ENCODE measurements at regions not wholly inside any gene's neighbourhood (a gene's known extent, or its start where the extent isn't known, plus 50 kb on each side); places are given as distances from the start of the nearest gene placed in this dataset.

DNA sequence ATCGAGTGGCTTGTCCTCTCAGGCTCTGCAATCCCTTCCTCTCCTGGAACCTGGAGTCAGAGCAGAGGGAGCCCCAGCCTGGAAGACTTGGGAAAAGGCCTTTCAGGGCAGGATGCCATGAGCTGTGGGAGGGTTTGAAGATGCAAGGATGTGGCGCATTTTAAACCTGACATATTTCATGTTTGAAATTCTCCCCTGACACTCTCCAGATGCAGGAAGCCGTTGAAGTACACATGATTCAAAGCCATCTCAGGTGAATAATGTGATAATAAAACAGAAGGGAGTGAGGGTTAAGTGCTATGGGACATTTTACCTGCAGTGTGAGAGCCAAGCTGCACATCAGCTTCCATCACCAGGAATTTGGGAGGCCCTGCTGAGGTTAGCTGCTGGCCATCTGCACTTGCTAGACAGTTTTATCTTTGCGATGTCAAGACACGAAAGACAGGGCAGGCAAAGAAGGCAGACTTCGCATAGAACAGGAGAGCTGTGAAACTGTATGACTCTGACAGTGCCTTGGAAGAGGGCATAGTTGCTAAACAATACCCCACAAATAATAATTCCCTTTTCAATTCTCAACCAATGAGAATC, 159.1 kb upstream of the GDF10 start:
- Mint-ChIP-seq H3K4me1 (no peaks in the 10 kb centered on the region), H3K36me3 (no peaks in the 10 kb centered on the region), H3K9me3 (no peaks in the 10 kb centered on the region), H3K27ac (no peak overlapping the region), H3K4me3 (no peak overlapping the region), H3K27me3 (no peaks in the 10 kb centered on the region)

DNA sequence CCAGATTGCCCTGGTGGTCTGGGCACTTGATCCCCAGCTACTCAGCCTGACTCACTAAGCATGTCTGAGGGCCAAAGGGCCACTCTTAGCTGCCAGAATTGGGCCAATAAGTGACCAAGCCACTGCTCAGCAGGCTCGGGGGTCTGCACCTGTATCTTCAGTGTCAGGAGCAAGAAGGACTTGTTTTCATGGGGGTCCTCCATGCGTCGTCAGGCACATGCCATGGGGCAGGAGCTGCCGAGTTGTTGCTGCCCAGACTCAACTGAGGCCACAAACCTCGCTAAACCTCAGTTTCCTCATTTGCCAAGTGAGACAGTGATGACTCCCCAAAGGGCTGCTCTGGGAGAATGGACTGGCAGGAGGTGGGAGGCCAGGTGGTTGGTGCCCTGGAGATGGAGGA, 158.6 kb upstream of the GDF10 start:
- Mint-ChIP-seq H3K9me3 (no peaks in the 10 kb centered on the region), H3K27ac (no peak overlapping the region), H3K4me3 (no peak overlapping the region), H3K27me3 (no peaks in the 10 kb centered on the region), H3K4me1 (no peaks in the 10 kb centered on the region), H3K36me3 (no peaks in the 10 kb centered on the region)

DNA sequence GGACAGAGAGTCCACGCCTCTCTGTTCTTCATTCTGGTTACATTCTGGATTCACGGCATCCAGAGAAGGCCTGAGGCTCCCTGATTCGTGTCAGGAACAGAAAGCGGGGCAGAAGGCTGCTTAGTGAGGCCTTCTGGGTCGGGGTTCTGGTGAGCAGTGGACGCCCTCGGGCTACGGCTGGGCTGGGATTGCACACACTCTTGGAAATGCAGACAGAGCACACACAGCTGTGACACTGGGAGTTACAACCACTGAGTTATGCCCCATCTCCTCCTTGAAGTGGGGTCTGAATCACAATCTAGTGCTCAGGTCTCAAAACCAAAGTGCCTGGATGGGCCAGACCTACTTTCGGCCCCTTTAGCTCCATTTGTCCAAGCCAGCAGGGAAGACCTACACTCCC, 156.9 kb upstream of the GDF10 start:
- H3K27me3 Mint-ChIP-seq = no peaks in the 10 kb centered on the region
- no peaks in the 10 kb centered on the region for H3K9me3 Mint-ChIP-seq
- H3K36me3 Mint-ChIP-seq = no peaks in the 10 kb centered on the region
- H3K4me3 Mint-ChIP-seq = no peak overlapping the region
- H3K4me1 Mint-ChIP-seq = no peaks in the 10 kb centered on the region
- H3K27ac Mint-ChIP-seq = no peak overlapping the region

DNA sequence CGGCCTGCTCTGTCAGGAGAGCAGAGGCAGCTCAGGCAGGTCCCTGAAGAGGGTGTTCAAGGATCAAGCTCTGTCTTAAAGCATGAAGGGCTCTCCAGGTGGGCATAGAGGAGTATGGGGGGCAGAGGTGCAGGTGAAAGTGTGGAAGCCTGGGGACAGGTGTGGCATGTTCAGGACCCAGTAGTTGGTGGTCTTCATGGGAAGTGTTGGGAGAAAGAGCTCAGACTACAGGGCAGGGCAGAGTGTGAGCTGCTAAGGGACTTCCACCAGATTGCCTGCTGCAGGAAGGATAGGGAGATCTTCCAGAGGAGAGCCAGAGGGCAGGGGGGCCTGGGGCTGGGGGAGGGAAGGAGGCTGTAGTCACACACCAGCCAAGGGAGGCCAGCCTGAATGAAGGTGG, 156.5 kb upstream of the GDF10 start:
- Mint-ChIP-seq H3K9me3 (no peaks in the 10 kb centered on the region), H3K27ac (no peak overlapping the region), H3K27me3 (no peaks in the 10 kb centered on the region), H3K4me1 (no peaks in the 10 kb centered on the region), H3K4me3 (no peak overlapping the region), H3K36me3 (no peaks in the 10 kb centered on the region)

DNA sequence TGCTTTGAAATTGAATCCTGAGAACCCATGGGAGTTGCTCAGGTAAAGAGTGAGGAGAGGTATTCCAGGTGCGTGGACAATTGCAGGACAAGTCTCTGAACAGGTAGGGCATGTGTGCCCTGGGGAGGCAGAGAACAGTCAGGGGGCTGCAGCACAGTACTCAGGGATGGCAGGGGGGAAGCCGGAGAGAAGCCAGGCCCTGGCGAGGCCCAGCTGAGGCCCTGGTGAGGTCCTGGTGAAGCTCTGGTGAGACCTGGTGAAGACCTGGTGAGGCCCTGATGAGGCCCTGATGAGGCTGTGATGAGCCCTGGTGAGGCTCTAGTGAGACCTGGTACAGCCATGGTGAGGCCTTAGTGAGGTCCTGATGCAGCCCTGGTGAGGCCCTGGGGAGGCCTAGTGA, 155.5 kb upstream of the GDF10 start:
- Mint-ChIP-seq H3K9me3 (no peaks in the 10 kb centered on the region), H3K4me3 (no peak overlapping the region), H3K27me3 (no peaks in the 10 kb centered on the region), H3K4me1 (no peaks in the 10 kb centered on the region), H3K27ac (no peak overlapping the region), H3K36me3 (no peaks in the 10 kb centered on the region)

DNA sequence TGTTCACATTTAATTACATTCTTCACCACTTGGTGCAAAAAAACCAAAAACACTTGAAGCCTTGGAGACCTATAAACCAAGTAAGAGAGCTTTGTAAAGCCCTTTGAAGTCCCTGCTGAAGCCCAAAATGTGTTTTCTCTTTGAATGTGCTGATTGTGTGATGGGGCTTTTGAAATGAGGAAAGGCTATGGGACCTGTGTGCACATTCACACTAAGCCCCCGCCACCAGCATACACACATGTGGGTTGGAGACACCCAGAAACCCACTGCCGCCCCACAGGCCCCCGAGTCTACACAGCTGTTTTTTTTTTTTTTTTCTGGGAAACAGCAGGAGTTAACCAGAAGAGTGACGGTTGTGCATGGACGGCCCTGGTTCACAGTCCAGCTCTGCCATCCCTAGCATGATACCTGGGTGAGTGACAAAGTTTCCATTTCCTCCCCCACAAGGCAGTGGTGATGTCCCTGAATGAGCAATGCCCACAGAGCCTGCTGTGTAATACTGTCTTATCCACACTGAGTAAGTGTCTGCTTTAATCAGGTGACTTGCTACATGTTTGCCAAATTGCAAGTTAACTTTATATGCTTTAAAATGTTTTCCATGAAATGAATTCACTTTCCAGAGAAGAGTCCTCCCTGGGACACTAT, 154.6 kb upstream of the GDF10 start:
- no peaks in the 10 kb centered on the region for H3K4me1 Mint-ChIP-seq

DNA sequence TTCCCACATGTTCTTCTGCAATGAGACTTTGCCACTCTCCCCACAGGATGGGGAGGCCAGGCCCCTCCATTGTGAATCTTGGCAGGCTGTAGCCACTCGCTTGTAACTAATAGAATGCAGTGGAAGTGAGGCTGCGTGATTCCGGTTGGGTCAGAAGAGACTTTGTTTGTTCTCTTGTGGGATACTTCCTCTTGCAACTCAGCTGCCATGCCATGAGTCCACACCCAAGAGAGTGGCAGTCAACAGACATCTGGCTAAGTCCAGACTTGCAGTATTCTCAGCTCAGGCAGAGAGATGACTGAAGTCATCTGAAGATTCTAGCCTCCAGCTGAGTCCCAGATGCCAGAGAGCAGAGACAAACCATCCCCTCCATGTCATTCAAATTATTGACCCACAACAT, 153.4 kb upstream of the GDF10 start:
- Mint-ChIP-seq H3K4me3 (no peak overlapping the region), H3K27me3 (no peaks in the 10 kb centered on the region), H3K4me1 (no peaks in the 10 kb centered on the region), H3K36me3 (no peaks in the 10 kb centered on the region), H3K9me3 (no peaks in the 10 kb centered on the region), H3K27ac (no peak overlapping the region)

More for the DNA sequence above, 154.6 kb upstream of the GDF10 start:
- H3K27ac Mint-ChIP-seq = no peak overlapping the region
- H3K27me3 Mint-ChIP-seq = no peaks in the 10 kb centered on the region
- H3K36me3 Mint-ChIP-seq = no peaks in the 10 kb centered on the region
- H3K4me3 Mint-ChIP-seq = no peak overlapping the region
- no peaks in the 10 kb centered on the region for H3K9me3 Mint-ChIP-seq

DNA sequence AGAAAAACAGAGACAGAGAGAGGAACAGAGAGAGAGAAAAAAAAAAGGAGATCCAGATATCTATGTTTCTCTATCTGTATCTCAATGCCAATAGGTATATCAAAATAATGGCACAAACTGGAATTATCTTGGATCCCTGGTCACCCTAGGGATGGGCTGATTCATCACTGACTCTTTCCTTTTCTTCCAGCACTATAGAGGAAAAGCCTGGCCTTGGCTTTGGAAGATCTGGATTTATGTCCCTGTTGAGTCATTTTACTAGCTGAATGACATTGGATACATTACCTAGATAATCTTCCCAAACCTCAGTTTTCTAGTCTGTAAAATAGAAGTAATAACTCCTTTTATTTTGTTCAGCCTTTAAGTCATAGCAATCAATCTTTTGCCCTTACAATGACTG, 152.8 kb upstream of the GDF10 start:
- Mint-ChIP-seq H3K9me3 (no peaks in the 10 kb centered on the region), H3K4me3 (no peak overlapping the region), H3K4me1 (no peaks in the 10 kb centered on the region), H3K27me3 (no peaks in the 10 kb centered on the region), H3K36me3 (no peaks in the 10 kb centered on the region), H3K27ac (no peak overlapping the region)

DNA sequence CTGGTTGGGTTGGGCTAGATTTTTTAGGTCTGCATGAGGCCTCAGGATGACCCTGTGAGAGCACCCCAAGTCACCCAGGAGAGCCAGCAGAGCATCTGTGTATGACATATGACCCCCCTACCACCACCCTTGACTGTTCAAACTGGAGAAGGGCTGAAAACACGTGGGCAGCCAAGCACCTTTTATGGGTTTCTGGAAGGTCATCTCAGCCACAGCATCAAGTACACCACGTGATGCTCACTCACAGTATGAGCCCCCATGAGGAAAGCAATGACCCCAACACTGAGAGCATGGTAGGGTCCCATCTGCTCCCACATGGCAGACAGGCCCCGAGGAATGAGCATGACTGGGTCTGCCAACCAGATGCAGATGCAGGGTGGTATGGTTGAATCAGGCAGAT, 149.4 kb upstream of the GDF10 start:
- H3K9me3 Mint-ChIP-seq = peaks cover 12% of the 10 kb centered on the region
- H3K27ac Mint-ChIP-seq = no peak overlapping the region
- H3K27me3 Mint-ChIP-seq = no peaks in the 10 kb centered on the region
- no peak overlapping the region for H3K4me3 Mint-ChIP-seq
- H3K36me3 Mint-ChIP-seq = peaks cover 3% of the 10 kb centered on the region
- H3K4me1 Mint-ChIP-seq = peaks cover 10% of the 10 kb centered on the region

DNA sequence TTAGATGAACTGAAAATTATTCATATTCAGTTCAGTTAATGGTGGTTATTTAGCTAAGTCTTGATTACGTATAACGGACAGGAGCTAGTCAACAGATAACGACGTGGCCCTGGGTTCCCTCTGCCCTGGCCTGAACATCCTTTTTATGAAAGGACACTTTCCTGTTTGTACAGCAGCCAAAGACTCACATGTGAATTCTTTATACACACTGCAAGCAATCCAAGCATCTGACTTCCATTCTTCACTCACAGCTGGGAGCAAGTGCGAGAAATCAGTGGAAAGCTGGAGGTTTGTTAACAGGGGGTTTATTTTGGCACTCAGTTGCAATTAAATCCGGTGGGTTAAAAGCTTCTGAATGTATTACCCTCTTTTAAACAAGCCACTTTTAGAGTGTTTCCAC, 148.1 kb upstream of the GDF10 start:
- Mint-ChIP-seq H3K4me1 (peaks cover 10% of the 10 kb centered on the region), H3K4me3 (no peak overlapping the region), H3K9me3 (peaks cover 23% of the 10 kb centered on the region), H3K27me3 (no peaks in the 10 kb centered on the region), H3K36me3 (peaks cover 5% of the 10 kb centered on the region), H3K27ac (no peak overlapping the region)

DNA sequence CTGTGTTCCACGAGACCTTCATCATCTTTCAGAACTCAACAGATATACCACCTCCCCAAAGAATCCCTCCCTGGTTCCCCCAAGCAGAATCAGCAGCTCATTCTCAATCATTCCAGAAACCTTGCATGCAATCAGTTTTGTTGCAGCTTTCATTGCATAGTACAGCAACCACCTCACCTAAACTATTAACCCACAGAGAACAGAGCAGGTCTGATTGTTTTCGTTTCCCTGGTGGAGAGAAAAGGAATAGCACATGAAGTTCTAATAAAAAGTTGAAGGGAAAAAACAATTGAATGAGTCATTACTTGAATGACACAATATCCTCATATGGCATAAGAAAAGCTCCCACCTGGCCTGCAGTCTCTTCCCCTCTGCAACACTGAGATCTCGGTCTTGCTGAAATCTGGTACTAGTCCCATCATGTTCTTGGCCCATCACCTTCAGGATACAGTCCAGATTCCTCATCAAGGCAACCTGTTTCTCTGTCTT, 147.1 kb upstream of the GDF10 start:
- peaks cover 23% of the 10 kb centered on the region for H3K9me3 Mint-ChIP-seq
- peaks cover 10% of the 10 kb centered on the region for H3K4me1 Mint-ChIP-seq
- no peaks in the 10 kb centered on the region for H3K27me3 Mint-ChIP-seq
- peak overlapping the region; percentile 13 for H3K27ac Mint-ChIP-seq
- peaks cover 5% of the 10 kb centered on the region for H3K36me3 Mint-ChIP-seq
- H3K4me3 Mint-ChIP-seq = no peak overlapping the region

DNA sequence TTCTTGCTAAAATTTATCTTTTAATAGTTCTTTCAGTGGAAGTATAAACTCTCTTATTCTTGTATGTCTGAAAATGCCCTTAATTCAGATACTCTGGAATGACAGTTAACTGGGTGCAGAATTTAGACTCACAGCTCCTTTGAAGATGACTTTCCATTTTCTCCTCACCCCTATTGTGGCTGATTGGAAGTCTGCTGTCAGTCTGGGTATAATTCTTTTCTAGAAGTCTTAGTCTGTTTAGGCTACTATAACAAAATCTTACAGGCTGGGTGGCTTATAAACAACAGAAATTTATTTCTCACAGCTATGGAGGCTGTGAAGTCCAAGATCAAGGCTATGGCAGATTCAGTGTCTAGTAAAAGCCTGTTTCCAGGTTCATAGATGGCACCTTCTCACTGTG, 145.2 kb upstream of the GDF10 start:
- H3K9me3 Mint-ChIP-seq = peaks cover 23% of the 10 kb centered on the region
- no peaks in the 10 kb centered on the region for H3K27me3 Mint-ChIP-seq
- no peak overlapping the region for H3K27ac Mint-ChIP-seq
- no peak overlapping the region for H3K4me3 Mint-ChIP-seq
- H3K4me1 Mint-ChIP-seq = peaks cover 10% of the 10 kb centered on the region
- peaks cover 5% of the 10 kb centered on the region for H3K36me3 Mint-ChIP-seq

DNA sequence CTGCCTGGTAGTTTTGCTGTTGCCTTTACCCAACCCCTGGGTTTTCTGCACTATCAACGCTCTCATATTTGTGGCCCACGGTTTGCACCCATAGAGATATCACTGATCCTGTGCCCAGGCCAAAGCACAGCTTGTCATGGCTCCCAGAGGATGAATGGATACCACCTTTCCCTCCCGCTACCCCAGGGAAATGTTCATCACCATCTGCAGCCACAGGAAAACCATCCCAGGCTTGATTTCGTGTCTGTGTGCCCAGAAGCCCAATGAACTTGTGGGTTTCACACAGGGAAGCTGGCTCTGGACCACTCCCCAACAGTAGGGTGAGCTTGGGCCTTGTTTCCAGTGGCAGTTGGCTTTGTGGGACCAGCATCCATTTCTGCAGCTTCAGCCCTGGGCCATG, 143.1 kb upstream of the GDF10 start:
- H3K9me3 Mint-ChIP-seq = peaks cover 23% of the 10 kb centered on the region
- H3K4me1 Mint-ChIP-seq = peaks cover 10% of the 10 kb centered on the region
- H3K27ac Mint-ChIP-seq = peak overlapping the region; percentile 5
- H3K27me3 Mint-ChIP-seq = no peaks in the 10 kb centered on the region
- H3K4me3 Mint-ChIP-seq = no peak overlapping the region
- H3K36me3 Mint-ChIP-seq = peaks cover 5% of the 10 kb centered on the region

DNA sequence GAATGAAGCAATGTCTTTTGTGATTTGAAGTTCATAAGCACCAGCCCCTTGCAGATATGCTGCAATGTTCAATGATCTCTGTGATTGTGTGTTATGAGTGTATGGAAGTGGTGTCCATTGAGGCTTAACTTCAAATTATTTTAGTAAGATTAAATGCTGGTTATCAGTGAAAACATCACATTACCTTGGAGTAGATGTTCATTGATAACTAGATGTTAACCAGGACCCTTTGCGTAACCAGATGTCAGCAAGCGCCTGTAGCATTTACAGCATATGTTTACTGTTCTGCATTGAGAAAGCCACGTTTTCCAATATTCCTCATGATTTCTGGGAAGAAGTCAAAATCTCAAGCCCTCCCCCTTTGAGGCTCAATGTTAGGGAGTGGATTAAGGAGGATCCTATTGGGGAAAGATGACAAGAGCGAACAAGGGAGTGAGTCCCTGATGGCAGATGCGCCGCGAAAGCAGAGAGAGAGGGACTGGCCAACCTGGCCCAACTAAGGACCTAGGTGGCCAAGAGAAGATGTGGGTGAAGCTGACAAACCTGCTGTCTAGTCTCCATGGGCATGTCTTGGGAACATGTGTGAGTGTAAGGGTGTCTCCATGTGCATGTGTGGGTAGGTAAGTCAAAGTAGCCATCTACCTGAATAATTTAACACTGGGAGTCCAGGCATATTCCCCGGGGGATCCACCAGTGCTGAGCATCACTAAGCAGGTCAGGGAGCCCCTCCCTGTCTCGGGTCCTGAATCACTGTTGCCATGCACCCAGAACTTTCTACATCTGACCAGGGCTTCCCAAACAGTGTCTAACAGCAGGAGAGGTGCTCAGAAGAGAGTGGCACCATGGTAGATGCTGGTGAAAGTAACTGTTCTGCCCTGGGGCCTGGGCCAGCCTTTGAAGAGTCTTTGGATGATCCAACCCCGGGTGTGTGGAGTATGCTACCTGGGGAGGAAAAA, 141.6 kb upstream of the GDF10 start:
- Mint-ChIP-seq H3K9me3 (peaks cover 23% of the 10 kb centered on the region), H3K4me3 (no peak overlapping the region), H3K27ac (no peak overlapping the region), H3K4me1 (peaks cover 1% of the 10 kb centered on the region), H3K27me3 (no peaks in the 10 kb centered on the region), H3K36me3 (peaks cover 3% of the 10 kb centered on the region)

DNA sequence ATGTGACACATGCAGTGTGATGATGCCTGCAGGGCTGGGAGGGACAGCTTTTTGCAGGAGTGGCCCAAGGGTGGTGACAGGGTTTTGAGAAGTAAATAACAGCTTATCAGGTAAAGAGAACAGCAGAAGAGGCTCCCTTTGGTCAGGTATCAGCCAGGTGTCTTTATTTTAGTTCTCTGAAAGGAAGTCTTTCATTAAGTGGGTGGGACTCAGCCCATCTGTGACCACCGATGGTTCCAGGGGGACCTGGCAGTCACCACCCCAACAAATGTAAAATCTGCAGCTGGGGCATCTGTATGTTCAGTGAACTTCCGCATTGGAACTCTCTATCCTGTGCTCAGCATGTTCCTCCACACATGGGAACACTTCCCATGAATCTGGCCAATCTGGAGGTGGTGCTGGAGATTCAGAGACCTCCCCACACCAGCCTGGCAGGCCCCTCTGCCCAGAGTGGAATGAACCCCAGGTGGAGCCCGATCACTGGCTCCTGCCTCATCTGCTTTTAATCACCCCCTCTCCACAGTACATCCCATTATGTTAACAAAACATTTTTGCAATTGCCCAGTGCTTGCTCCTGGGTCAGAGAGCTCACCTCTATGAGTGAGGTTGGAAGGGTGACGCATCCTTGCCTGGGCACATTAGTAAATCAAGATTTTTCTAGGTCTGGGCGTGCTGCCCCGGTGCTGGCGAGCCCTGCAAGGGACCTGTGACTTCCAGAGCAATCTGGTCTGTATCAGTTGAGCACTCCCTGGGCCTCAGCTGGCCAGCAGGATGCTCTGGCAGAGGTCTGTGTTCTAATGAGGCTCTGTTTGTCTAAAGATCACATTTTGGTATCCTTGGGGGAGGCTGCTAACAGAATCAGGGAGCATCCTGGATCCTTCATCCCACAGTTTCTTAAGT, 140.4 kb upstream of the GDF10 start:
- Mint-ChIP-seq H3K4me3 (no peak overlapping the region), H3K27ac (no peak overlapping the region), H3K4me1 (peaks cover 3% of the 10 kb centered on the region)

More for the DNA sequence above, 140.4 kb upstream of the GDF10 start:
- Mint-ChIP-seq H3K27me3 (no peaks in the 10 kb centered on the region), H3K9me3 (peaks cover 17% of the 10 kb centered on the region), H3K36me3 (peaks cover 3% of the 10 kb centered on the region)

Data from activated naive CD4-positive, alpha-beta T cell treated with anti-CD3 and anti-CD28 coated beads, Interleukin-2, amount 50 U/mL, for 24 hours (primary cell).